Posterior vena cava (tissue), 2 donors: ENCODE measurements at regions not wholly inside any gene's neighbourhood (a gene's known extent, or its start where the extent isn't known, plus 50 kb on each side); places are given as distances from the start of the nearest gene placed in this dataset.

ENCODE experiments used
- DNase-seq: peaks from one replicate; pipeline ENCODE4 v3.0.0-alpha.2; 2020; ENCODE audit warnings: low spot score
- intact Hi-C, 2 donors: fragments of 100-400 bp; cut with DNase I; formaldehyde crosslinking; loops; one replicate each; pipeline versions ENCODE4 v1.14.1 to v1.14.2; 2022 to 2023
- donor health status: DM: yes; HTN: yes; CAD: no.
- donor health status: DM: yes; HTN: yes; CAD: no.

- intact Hi-C loops, result no loop called here
- DNase-seq, result no peak
These were observed 154.5 kb downstream of the GASK1B start for GRCh38 chr4:158018221-158018830.

- DNase-seq, result no peak
These were observed 156.3 kb downstream of the GASK1B start for GRCh38 chr4:158016511-158016910.

GRCh38 chr4:158015241-158015640 is 157.6 kb downstream of the GASK1B start:
- no peak for DNase-seq
- intact Hi-C loops, result no loop called here

More at GRCh38 chr4:158016511-158016910, 156.3 kb downstream of the GASK1B start:
- intact Hi-C loops, result no loop called here

GRCh38 chr4:158013858-158014257 is 159.0 kb downstream of the GASK1B start:
- intact Hi-C loops, result no loop called here
- no peak for DNase-seq

GRCh38 chr4:158010361-158010760 is 162.5 kb downstream of the GASK1B start:
- no peak for DNase-seq
- intact Hi-C loops, result no loop called here

- DNase-seq, result no peak
- intact Hi-C loops, result no loop called here
These were observed 164.1 kb downstream of the GASK1B start for GRCh38 chr4:158008551-158009218.

GRCh38 chr4:158007566-158007965 is 165.3 kb downstream of the GASK1B start:
- intact Hi-C loops, result no loop called here
- DNase-seq, result no peak

- intact Hi-C loops, result no loop called here
- no peak for DNase-seq
These were observed 165.8 kb downstream of the GASK1B start for GRCh38 chr4:158006990-158007389.

GRCh38 chr4:158005021-158005420 is 167.8 kb downstream of the GASK1B start:
- DNase-seq, result no peak
- intact Hi-C loops, result no loop called here

- intact Hi-C loops, result no loop called here
- no peak for DNase-seq
These were observed 168.7 kb downstream of the GASK1B start for GRCh38 chr4:158004101-158004500.

GRCh38 chr4:158003212-158003611 is 169.6 kb downstream of the GASK1B start:
- intact Hi-C loops, result no loop called here
- DNase-seq, result no peak

GRCh38 chr4:158002173-158002572 is 170.7 kb downstream of the GASK1B start:
- intact Hi-C loops, result no loop called here
- DNase-seq, result no peak

GRCh38 chr4:158001756-158002155 is 171.1 kb downstream of the GASK1B start:
- DNase-seq, result no peak
- intact Hi-C loops, result no loop called here

- intact Hi-C loops, result no loop called here
- no peak for DNase-seq
These were observed 173.1 kb downstream of the GASK1B start for GRCh38 chr4:157999723-158000122.

- intact Hi-C loops, result no loop called here
- no peak for DNase-seq
These were observed 175.5 kb downstream of the GASK1B start for GRCh38 chr4:157997296-157997695.

GRCh38 chr4:157996061-157997028 is 176.5 kb downstream of the GASK1B start:
- DNase-seq, result no peak
- intact Hi-C loops, result no loop called here

GRCh38 chr4:157994863-157995262 is 178.0 kb downstream of the GASK1B start:
- intact Hi-C loops, result loop anchor here in 1 of 2 donors (5.0 kb wide), 1 partner anchor 177 kb away; the partner anchor contains the start of gene GASK1B
- DNase-seq, result no peak

- intact Hi-C loops, result loop anchor here (2.0 to 5.0 kb wide), 2 partner anchors 179 to 180 kb away; partner anchors contain the start of gene GASK1B (in 2 of the 2)
- DNase-seq, result no peak
These were observed 179.6 kb downstream of the GASK1B start for GRCh38 chr4:157992948-157993839.
